ENCODE measurements at regions not wholly inside any gene's neighbourhood (a gene's known extent, or its start where the extent isn't known, plus 50 kb on each side); places are given as distances from the start of the nearest gene placed in this dataset.

DNA sequence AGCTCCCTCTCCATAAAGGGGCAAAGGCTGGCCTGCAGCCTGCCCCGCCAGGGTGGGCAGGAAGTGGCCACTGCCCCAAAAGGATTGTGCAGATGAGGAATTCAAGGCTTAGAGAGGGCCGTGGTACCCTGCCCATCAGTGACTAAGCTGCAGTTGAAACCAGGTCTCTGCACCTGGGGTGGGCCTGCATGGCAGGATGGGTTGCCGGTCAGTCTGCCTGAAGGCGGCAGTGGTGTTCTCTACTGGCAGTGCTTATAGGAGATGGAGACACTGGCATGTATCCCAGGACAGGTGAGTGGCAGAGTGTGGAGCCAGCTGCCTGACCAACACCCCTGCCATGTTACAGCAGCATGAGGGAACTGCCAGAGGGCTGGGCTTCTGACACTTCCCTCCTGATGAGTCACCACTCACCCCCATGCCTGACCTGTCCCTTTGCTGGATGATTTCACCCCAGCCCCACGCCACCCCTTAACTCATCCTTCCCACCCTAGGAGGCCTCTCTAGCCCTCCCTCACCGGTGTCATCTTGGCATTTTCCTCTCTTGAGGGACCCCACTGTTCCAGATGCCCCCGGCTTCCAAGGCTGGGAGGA, 70.2 kb upstream of the LMO1 start:
- H3K9ac ChIP-seq (replicated peaks; ENCODE audit: extremely low read depth, insufficient read depth, low read length): no peak overlapping the region
- peaks cover 3% of the 10 kb centered on the region for H3K4me1 ChIP-seq (ENCODE audit: control insufficient read depth, extremely low read depth, insufficient read depth, low read length)
- intact Hi-C loops (cut with micrococcal nuclease) (no loop called here), dilution Hi-C loops (cut with MboI; ENCODE audit: extremely low pct_ligation_motif_present, low sequenced_read_pairs) (no loop called here)
- no peak for DNase-seq (ENCODE audit: low read depth, low spot score)
- no peak for FAIRE-seq
- H3K27me3 ChIP-seq (ENCODE audit: control insufficient read depth in 2 of 2, insufficient read depth in 2 of 2, low read length in 2 of 2): no peaks in the 10 kb centered on the region
- no peaks in the 10 kb centered on the region for H3K9me1 ChIP-seq (replicated peaks; ENCODE audit: control insufficient read depth, extremely low read depth, insufficient read depth, low read length)
- TF ChIP-seq FOS (IDR thresholded peaks at IDR 0.05; ENCODE audit: borderline replicate concordance, insufficient read depth, low read length) (no peak), EZH2 (IDR thresholded peaks at IDR 0.05; ENCODE audit: borderline replicate concordance, low read depth, low read length, severe bottlenecking) (no peak), JUN (IDR thresholded peaks at IDR 0.05; ENCODE audit: borderline replicate concordance, insufficient read depth, insufficient read length, low read depth) (no peak), GATA2 (IDR thresholded peaks at IDR 0.05; ENCODE audit: insufficient read depth, insufficient read length, low read depth, low read length) (no peak), MYC (IDR thresholded peaks at IDR 0.05; ENCODE audit: low read depth, low read length) (no peak), POLR2A (IDR thresholded peaks at IDR 0.05; ENCODE audit: low read depth, low read length) (no peak), POLR2AphosphoS5 (IDR thresholded peaks at IDR 0.05; ENCODE audit: insufficient read depth, low read depth, low read length) (no peak)
- TF ChIP-seq, protein P1, sequence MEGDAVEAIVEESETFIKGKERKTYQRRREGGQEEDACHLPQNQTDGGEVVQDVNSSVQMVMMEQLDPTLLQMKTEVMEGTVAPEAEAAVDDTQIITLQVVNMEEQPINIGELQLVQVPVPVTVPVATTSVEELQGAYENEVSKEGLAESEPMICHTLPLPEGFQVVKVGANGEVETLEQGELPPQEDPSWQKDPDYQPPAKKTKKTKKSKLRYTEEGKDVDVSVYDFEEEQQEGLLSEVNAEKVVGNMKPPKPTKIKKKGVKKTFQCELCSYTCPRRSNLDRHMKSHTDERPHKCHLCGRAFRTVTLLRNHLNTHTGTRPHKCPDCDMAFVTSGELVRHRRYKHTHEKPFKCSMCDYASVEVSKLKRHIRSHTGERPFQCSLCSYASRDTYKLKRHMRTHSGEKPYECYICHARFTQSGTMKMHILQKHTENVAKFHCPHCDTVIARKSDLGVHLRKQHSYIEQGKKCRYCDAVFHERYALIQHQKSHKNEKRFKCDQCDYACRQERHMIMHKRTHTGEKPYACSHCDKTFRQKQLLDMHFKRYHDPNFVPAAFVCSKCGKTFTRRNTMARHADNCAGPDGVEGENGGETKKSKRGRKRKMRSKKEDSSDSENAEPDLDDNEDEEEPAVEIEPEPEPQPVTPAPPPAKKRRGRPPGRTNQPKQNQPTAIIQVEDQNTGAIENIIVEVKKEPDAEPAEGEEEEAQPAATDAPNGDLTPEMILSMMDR (IDR thresholded peaks at IDR 0.05; ENCODE audit: extremely low read depth in 1 of 2, insufficient read depth in 1 of 2, low read depth in 1 of 2, low read length in 2 of 2): no peak
- TF ChIP-seq, protein P2, sequence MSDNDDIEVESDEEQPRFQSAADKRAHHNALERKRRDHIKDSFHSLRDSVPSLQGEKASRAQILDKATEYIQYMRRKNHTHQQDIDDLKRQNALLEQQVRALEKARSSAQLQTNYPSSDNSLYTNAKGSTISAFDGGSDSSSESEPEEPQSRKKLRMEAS (IDR thresholded peaks at IDR 0.05; ENCODE audit: insufficient read depth, insufficient read length): no peak
- H2AFZ ChIP-seq (ENCODE audit: low read depth, low read length): no peak overlapping the region
- ChIA-PET POLR2A (no interaction called here), CTCF (interaction anchor here (1.2 to 1.3 kb wide), 2 partner anchors 11 to 233 kb away, joined by 3 to 6 read pairs; no protein-coding TSS in a partner anchor)
- H3K79me2 ChIP-seq (ENCODE audit: control insufficient read depth, insufficient read depth, low read length): no peaks in the 10 kb centered on the region
- BruUV-seq (replicated peaks): no TSS peak
- no peak overlapping the region for H3K4me2 ChIP-seq (ENCODE audit: insufficient read depth, low read length)
- no peaks in the 10 kb centered on the region for H3K36me3 ChIP-seq (ENCODE audit: control insufficient read depth in 2 of 2, extremely low read depth in 1 of 2, insufficient read depth in 2 of 2, low read length in 2 of 2)
- no peaks in the 10 kb centered on the region for H4K20me1 ChIP-seq (replicated peaks; ENCODE audit: control insufficient read depth, extremely low read depth, insufficient read depth, low read length)
- H3K9me3 ChIP-seq (replicated peaks; ENCODE audit: control insufficient read depth, insufficient read depth, low read length): no peaks in the 10 kb centered on the region
- no peak overlapping the region for H3K27ac ChIP-seq (ENCODE audit: insufficient read depth, low read depth, low read length)
- no peak overlapping the region for H3K4me3 ChIP-seq (replicated peaks in 1 of 3; ENCODE audit: insufficient read depth in 1 of 3, low read depth in 1 of 3, low read length in 3 of 3)
